ENCODE measurements at regions not wholly inside any gene's neighbourhood (a gene's known extent, or its start where the extent isn't known, plus 50 kb on each side); places are given as distances from the start of the nearest gene placed in this dataset.

- TF ChIP-seq CTCF (IDR thresholded peaks at IDR 0.05), result no peak
- no peak for TF ChIP-seq POLR2A (IDR thresholded peaks at IDR 0.05; ENCODE audit: low read depth)
- no peak for TF ChIP-seq EP300 (IDR thresholded peaks at IDR 0.05)
Measured at GRCh38 chr21:10466200-10466599, 55.2 kb upstream of the TPTE start.

All from esophagus muscularis mucosa (tissue), 4 donors.